ENCODE measurements at regions not wholly inside any gene's neighbourhood (a gene's known extent, or its start where the extent isn't known, plus 50 kb on each side); places are given as distances from the start of the nearest gene placed in this dataset.

DNA sequence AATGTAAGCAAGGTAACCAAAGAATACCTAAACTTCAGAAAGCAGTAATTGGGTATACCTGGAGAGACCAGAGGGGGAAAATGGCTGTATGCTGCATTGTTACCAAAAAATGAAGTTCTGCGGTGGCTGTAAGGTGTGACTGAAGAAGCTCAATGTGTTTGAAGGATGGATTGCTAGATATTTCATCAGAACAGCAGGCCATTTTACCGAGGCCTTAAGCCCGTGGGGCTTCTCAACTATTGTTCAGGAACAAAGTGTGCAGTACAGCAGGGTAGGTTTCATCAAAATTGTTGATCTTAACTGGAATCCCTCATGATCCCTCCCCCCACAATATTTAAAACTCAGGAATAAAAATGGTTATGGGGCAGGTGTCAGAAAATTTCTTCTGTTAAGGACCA, 204.0 kb upstream of the GHITM start:
- Histone ChIP-seq H2BK120ac (ENCODE audit: low read depth, low read length) (no peak overlapping the region), H3K23ac (ENCODE audit: low read length) (no peak overlapping the region), H3K56ac (ENCODE audit: low read length) (no peak overlapping the region), H3K18ac (ENCODE audit: low read length) (no peak overlapping the region), H3K4ac (ENCODE audit: low read depth, low read length) (no peak overlapping the region), H2AK5ac (ENCODE audit: low read length) (no peak overlapping the region), H4K5ac (ENCODE audit: low read length) (no peak overlapping the region), H3K9ac (ENCODE audit: low read length) (no peak overlapping the region), H3K79me1 (ENCODE audit: low read length) (no peaks in the 10 kb centered on the region), H3K4me1 (ENCODE audit: control insufficient read depth, low read depth, low read length) (no peaks in the 10 kb centered on the region), H3K79me2 (ENCODE audit: control insufficient read depth, insufficient read depth, low read length) (no peaks in the 10 kb centered on the region), H4K8ac (ENCODE audit: low read depth, low read length) (no peak overlapping the region), H3K4me2 (ENCODE audit: low read length) (no peak overlapping the region), H3K27me3 (ENCODE audit: insufficient read depth, low read length, poor library complexity) (no peaks in the 10 kb centered on the region), H3K4me3 (ENCODE audit: low read length) (no peak overlapping the region), H3K36me3 (ENCODE audit: control insufficient read depth, insufficient read depth, low read length) (no peaks in the 10 kb centered on the region), H3K27ac (ENCODE audit: low read depth, low read length) (no peak overlapping the region), H2BK5ac (ENCODE audit: low read length) (no peak overlapping the region), H2BK15ac (replicated peaks; ENCODE audit: low read depth) (no peak overlapping the region)
- WGBS (ENCODE audit: extremely low coverage, insufficient coverage, low lambda C conversion rate) = no CpG with 5 or more reads among the region's 3 CpGs
- no peak for DNase-seq

DNA sequence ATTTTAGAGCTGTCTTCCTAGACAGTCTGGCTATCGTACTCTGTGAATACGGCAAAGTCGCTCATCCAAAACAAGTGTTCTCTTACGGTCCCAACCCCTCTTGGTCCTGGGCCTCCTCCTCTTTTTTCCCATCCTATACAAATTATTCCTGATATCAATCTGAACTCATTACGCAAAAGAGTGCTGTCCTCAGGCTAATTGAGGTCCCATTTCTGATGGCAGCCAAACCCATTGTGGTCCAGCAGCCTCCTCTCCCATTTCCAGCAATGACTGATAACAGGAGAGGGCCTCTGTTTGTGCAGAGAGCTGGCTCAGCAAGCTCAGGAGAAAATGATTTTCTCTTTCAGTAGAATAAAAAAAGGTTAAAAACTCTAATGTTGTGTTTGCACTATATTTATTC, 203.4 kb upstream of the GHITM start:
- Histone ChIP-seq H2BK120ac (ENCODE audit: low read depth, low read length) (no peak overlapping the region), H3K27me3 (ENCODE audit: insufficient read depth, low read length, poor library complexity) (no peaks in the 10 kb centered on the region), H3K56ac (ENCODE audit: low read length) (no peak overlapping the region), H3K4ac (ENCODE audit: low read depth, low read length) (no peak overlapping the region), H3K4me2 (ENCODE audit: low read length) (no peak overlapping the region), H4K8ac (ENCODE audit: low read depth, low read length) (no peak overlapping the region), H3K9ac (ENCODE audit: low read length) (no peak overlapping the region), H2BK5ac (ENCODE audit: low read length) (no peak overlapping the region), H2BK15ac (replicated peaks; ENCODE audit: low read depth) (no peak overlapping the region), H3K4me1 (ENCODE audit: control insufficient read depth, low read depth, low read length) (no peaks in the 10 kb centered on the region), H3K18ac (ENCODE audit: low read length) (no peak overlapping the region), H3K36me3 (ENCODE audit: control insufficient read depth, insufficient read depth, low read length) (no peaks in the 10 kb centered on the region), H2AK5ac (ENCODE audit: low read length) (no peak overlapping the region), H3K27ac (ENCODE audit: low read depth, low read length) (no peak overlapping the region), H3K4me3 (ENCODE audit: low read length) (no peak overlapping the region), H4K5ac (ENCODE audit: low read length) (no peak overlapping the region), H3K79me2 (ENCODE audit: control insufficient read depth, insufficient read depth, low read length) (no peaks in the 10 kb centered on the region), H3K23ac (ENCODE audit: low read length) (no peak overlapping the region), H3K79me1 (ENCODE audit: low read length) (no peaks in the 10 kb centered on the region)
- no CpG with 5 or more reads among the region's 5 CpGs for WGBS (ENCODE audit: extremely low coverage, insufficient coverage, low lambda C conversion rate)
- no peak for DNase-seq

DNA sequence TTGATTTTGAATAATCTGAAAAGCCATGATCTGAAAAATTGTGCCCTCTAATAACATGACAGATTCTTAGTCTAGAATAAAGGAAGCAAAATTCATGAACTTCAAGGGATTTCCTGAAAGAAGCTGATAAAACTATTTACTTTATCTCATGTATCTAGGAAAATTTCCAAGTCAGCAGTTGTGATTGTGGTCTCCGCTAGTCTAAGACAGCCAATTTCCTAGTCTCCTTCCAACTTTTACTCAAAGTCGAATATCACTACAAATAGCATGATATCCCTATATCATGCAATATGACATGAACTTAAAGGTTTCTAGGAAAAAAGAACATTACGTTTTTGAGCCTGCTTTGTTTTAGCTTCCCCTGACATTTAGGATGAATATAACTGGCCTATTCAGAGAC, 202.1 kb upstream of the GHITM start:
- H2AK5ac ChIP-seq (ENCODE audit: low read length) = no peak overlapping the region
- no peaks in the 10 kb centered on the region for H3K27me3 ChIP-seq (ENCODE audit: insufficient read depth, low read length, poor library complexity)
- H3K79me2 ChIP-seq (ENCODE audit: control insufficient read depth, insufficient read depth, low read length) = no peaks in the 10 kb centered on the region
- H3K18ac ChIP-seq (ENCODE audit: low read length) = no peak overlapping the region
- H3K79me1 ChIP-seq (ENCODE audit: low read length) = no peaks in the 10 kb centered on the region
- no peak overlapping the region for H4K5ac ChIP-seq (ENCODE audit: low read length)
- no CpG with 5 or more reads among the region's 3 CpGs for WGBS (ENCODE audit: extremely low coverage, insufficient coverage, low lambda C conversion rate)
- H3K56ac ChIP-seq (ENCODE audit: low read length) = no peak overlapping the region
- H3K36me3 ChIP-seq (ENCODE audit: control insufficient read depth, insufficient read depth, low read length) = no peaks in the 10 kb centered on the region
- DNase-seq = no peak
- H3K27ac ChIP-seq (ENCODE audit: low read depth, low read length) = no peak overlapping the region
- no peak overlapping the region for H2BK5ac ChIP-seq (ENCODE audit: low read length)
- no peak overlapping the region for H3K23ac ChIP-seq (ENCODE audit: low read length)
- H3K4me2 ChIP-seq (ENCODE audit: low read length) = no peak overlapping the region
- H3K4me3 ChIP-seq (ENCODE audit: low read length) = no peak overlapping the region
- no peak overlapping the region for H2BK15ac ChIP-seq (replicated peaks; ENCODE audit: low read depth)
- H4K8ac ChIP-seq (ENCODE audit: low read depth, low read length) = no peak overlapping the region
- H2BK120ac ChIP-seq (ENCODE audit: low read depth, low read length) = no peak overlapping the region
- H3K9ac ChIP-seq (ENCODE audit: low read length) = no peak overlapping the region
- H3K4ac ChIP-seq (ENCODE audit: low read depth, low read length) = no peak overlapping the region
- no peaks in the 10 kb centered on the region for H3K4me1 ChIP-seq (ENCODE audit: control insufficient read depth, low read depth, low read length)

DNA sequence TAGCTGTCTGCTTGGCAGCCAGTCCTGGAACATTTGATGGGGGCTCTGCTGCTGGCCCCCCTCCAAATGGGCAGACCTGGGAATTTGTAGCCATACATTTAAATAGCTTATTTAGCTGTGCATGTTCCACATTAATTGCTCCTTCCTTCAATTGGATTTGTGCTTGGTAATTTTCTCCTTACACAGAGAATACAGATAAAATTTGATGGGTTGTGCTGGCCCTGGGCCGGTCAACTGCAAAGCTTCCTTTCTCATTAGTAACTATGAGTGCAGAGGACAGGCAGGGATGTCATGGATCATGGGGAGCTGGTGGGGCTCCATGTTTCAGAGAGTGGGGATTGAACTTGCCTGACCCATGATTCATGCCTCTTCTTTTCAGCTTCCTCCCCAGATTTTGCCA, 201.5 kb upstream of the GHITM start:
- Histone ChIP-seq H3K4me1 (ENCODE audit: control insufficient read depth, low read depth, low read length) (no peaks in the 10 kb centered on the region), H3K36me3 (ENCODE audit: control insufficient read depth, insufficient read depth, low read length) (no peaks in the 10 kb centered on the region), H3K79me2 (ENCODE audit: control insufficient read depth, insufficient read depth, low read length) (no peaks in the 10 kb centered on the region), H3K56ac (ENCODE audit: low read length) (no peak overlapping the region), H3K4me3 (ENCODE audit: low read length) (no peak overlapping the region), H2AK5ac (ENCODE audit: low read length) (no peak overlapping the region), H2BK5ac (ENCODE audit: low read length) (no peak overlapping the region), H3K4ac (ENCODE audit: low read depth, low read length) (no peak overlapping the region), H3K79me1 (ENCODE audit: low read length) (no peaks in the 10 kb centered on the region), H3K27me3 (ENCODE audit: insufficient read depth, low read length, poor library complexity) (no peaks in the 10 kb centered on the region), H3K18ac (ENCODE audit: low read length) (no peak overlapping the region), H3K23ac (ENCODE audit: low read length) (no peak overlapping the region), H2BK15ac (replicated peaks; ENCODE audit: low read depth) (no peak overlapping the region), H3K9ac (ENCODE audit: low read length) (no peak overlapping the region), H3K4me2 (ENCODE audit: low read length) (no peak overlapping the region), H2BK120ac (ENCODE audit: low read depth, low read length) (no peak overlapping the region), H3K27ac (ENCODE audit: low read depth, low read length) (no peak overlapping the region), H4K5ac (ENCODE audit: low read length) (no peak overlapping the region), H4K8ac (ENCODE audit: low read depth, low read length) (no peak overlapping the region)
- WGBS (ENCODE audit: extremely low coverage, insufficient coverage, low lambda C conversion rate) = no CpG with 5 or more reads among the region's 1 CpG
- no peak for DNase-seq

DNA sequence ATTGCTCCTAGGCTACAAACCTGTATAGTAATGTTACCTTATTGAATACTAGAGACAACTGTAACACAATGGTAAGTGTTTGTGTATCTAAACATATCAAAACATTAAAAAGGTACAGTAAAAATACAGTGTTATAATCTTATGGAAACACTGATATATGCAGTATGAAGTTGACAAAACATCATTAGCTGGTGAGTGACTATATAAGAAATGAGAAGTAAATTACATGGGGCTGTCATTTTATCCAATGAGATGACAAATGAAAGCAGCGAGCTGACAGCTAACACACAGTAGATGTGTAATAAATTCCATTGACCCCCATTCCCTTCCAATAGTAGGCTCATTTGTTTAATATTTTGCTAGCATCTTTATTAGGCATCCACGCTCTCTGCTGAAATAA, 198.1 kb upstream of the GHITM start:
- H3K4ac ChIP-seq (ENCODE audit: low read depth, low read length) = no peak overlapping the region
- H2BK5ac ChIP-seq (ENCODE audit: low read length) = no peak overlapping the region
- H3K79me1 ChIP-seq (ENCODE audit: low read length) = no peaks in the 10 kb centered on the region
- no peak overlapping the region for H3K4me2 ChIP-seq (ENCODE audit: low read length)
- no peak overlapping the region for H3K9ac ChIP-seq (ENCODE audit: low read length)
- no CpG with 5 or more reads among the region's 2 CpGs for WGBS (ENCODE audit: extremely low coverage, insufficient coverage, low lambda C conversion rate)
- H4K5ac ChIP-seq (ENCODE audit: low read length) = no peak overlapping the region
- no peaks in the 10 kb centered on the region for H3K36me3 ChIP-seq (ENCODE audit: control insufficient read depth, insufficient read depth, low read length)
- no peak overlapping the region for H2AK5ac ChIP-seq (ENCODE audit: low read length)
- H3K27ac ChIP-seq (ENCODE audit: low read depth, low read length) = no peak overlapping the region
- H3K4me1 ChIP-seq (ENCODE audit: control insufficient read depth, low read depth, low read length) = no peaks in the 10 kb centered on the region
- no peaks in the 10 kb centered on the region for H3K27me3 ChIP-seq (ENCODE audit: insufficient read depth, low read length, poor library complexity)
- H3K18ac ChIP-seq (ENCODE audit: low read length) = no peak overlapping the region
- no peak overlapping the region for H2BK120ac ChIP-seq (ENCODE audit: low read depth, low read length)
- DNase-seq = no peak
- no peak overlapping the region for H2BK15ac ChIP-seq (replicated peaks; ENCODE audit: low read depth)
- H4K8ac ChIP-seq (ENCODE audit: low read depth, low read length) = no peak overlapping the region
- no peak overlapping the region for H3K56ac ChIP-seq (ENCODE audit: low read length)
- H3K79me2 ChIP-seq (ENCODE audit: control insufficient read depth, insufficient read depth, low read length) = no peaks in the 10 kb centered on the region
- no peak overlapping the region for H3K23ac ChIP-seq (ENCODE audit: low read length)
- H3K4me3 ChIP-seq (ENCODE audit: low read length) = no peak overlapping the region

DNA sequence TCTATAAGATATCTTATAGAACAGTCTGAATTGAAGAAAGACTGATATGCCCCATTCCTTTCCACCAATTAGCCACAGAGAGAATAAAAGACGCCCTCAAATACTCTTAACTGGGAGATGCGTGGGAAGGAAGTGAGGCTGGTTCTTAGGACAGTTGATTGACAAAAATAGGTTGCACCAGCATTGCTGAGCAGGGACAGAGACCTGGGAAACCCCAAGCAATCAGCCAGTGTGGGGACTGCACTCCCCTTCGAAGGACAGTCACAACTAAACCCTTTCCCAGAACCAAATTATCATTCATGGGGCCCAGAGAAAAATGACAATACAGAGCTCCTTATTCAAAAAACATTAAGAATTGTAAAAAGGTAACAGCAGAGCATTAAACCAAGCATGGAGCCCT, 196.9 kb upstream of the GHITM start:
- Histone ChIP-seq H2BK15ac (replicated peaks; ENCODE audit: low read depth) (no peak overlapping the region), H3K4me1 (ENCODE audit: control insufficient read depth, low read depth, low read length) (no peaks in the 10 kb centered on the region), H4K5ac (ENCODE audit: low read length) (no peak overlapping the region), H3K56ac (ENCODE audit: low read length) (no peak overlapping the region), H3K4me2 (ENCODE audit: low read length) (no peak overlapping the region), H4K8ac (ENCODE audit: low read depth, low read length) (no peak overlapping the region), H3K27me3 (ENCODE audit: insufficient read depth, low read length, poor library complexity) (no peaks in the 10 kb centered on the region), H3K4ac (ENCODE audit: low read depth, low read length) (no peak overlapping the region), H3K4me3 (ENCODE audit: low read length) (no peak overlapping the region), H3K79me1 (ENCODE audit: low read length) (no peaks in the 10 kb centered on the region), H2BK5ac (ENCODE audit: low read length) (no peak overlapping the region), H3K79me2 (ENCODE audit: control insufficient read depth, insufficient read depth, low read length) (no peaks in the 10 kb centered on the region), H3K36me3 (ENCODE audit: control insufficient read depth, insufficient read depth, low read length) (no peaks in the 10 kb centered on the region), H2BK120ac (ENCODE audit: low read depth, low read length) (no peak overlapping the region), H3K18ac (ENCODE audit: low read length) (no peak overlapping the region), H3K9ac (ENCODE audit: low read length) (no peak overlapping the region), H3K23ac (ENCODE audit: low read length) (no peak overlapping the region), H3K27ac (ENCODE audit: low read depth, low read length) (no peak overlapping the region), H2AK5ac (ENCODE audit: low read length) (no peak overlapping the region)
- no CpG with 5 or more reads among the region's 3 CpGs for WGBS (ENCODE audit: extremely low coverage, insufficient coverage, low lambda C conversion rate)
- DNase-seq = no peak

All from mesendoderm (in vitro differentiated cells).